Fibroblast of gingiva (primary cell): ENCODE measurements at regions not wholly inside any gene's neighbourhood (a gene's known extent, or its start where the extent isn't known, plus 50 kb on each side); places are given as distances from the start of the nearest gene placed in this dataset.
A peak's percentile ranks its signal among the peaks of the same experiment; 100 is the strongest.

Experiments
- DNase-seq: peaks from one replicate; pipeline ENCODE4 v3.0.0-alpha.2; 2011; ENCODE audit warnings: low read depth

DNA sequence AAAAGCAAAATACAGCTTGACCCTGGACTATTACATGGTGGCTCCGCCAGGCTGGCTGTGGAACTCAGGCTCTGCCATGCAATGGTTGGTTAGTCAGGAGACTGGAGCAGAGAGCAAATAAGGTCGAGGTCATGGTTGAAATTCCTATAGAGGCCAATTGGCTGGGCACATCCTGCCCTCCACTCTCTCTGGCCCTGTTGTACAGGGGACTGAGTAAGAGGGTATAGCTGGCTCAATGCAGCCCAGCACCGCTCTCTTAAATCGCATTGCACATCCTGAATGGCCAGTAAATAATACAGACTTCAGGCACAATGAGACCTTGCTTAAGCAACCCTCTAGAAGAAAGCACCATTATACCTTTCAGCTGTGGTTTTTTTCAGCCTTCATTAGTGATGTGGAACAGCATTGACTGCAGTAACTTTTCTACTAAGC is 59.3 kb upstream of the PPP2R5A start:
- DNase-seq, result no peak

DNA sequence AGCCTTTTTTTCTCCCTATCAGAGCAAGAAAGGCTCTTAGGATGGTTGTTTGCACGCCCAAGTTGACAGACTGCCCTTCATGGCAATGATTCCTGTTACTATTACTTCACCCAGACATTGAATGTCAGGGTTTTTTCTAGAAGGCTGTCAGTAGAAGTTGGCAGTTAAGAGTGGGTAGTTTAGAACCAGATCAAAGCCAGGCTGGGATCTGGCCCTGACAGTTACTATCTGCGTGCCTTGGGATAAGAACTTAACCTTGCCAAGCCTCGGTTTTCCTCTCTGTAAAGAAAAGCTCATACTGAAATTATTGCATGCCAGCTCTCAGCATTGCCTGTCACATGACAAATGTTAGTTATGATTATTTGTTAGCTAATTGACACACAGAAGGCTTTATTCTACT is 58.7 kb upstream of the PPP2R5A start:
- DNase-seq, result no peak

DNA sequence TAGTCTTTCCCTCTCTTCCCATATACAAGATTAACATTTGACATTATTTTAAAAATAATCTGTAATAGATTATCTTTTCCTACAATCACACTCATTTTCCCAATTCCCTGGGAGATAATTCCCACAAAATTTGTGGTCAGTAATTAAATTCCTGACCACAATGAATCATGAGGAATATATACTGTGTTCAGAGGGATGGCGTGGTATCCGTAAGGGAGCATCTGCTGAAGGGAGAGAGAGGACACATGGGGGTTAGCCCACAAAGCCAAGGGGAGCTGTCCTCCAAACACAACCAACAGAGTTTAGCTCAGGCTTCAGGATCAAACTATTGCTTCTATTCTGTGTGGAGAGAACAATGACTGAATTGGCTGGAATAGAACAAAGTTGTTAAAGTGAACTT is 57.1 kb upstream of the PPP2R5A start:
- DNase-seq, result no peak

DNA sequence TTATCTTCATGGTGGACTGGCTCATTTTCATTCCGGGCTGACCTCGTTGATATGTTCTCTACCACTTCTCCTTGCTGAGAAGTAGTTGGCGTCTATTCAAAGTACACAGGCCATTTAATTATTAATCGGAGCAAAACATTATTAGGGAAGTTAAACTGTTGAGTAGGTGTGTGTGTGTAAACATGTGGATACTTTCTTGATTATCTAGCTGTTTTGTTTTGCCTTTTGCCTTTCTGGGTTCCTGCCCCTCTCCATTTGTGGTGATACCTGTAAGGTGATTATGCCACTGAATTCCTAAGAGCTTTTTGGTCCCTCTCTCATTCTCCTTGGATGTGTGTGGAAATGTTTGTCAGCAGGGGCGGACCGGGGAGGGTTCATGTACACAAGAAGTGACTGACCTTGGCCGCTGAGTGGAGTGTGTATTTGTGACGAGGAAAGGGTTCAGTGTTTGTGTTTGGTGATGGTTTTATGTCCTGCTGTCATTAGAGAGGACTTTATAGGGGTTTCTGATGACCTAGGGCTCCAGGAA is 56.6 kb upstream of the PPP2R5A start:
- DNase-seq, result no peak

DNA sequence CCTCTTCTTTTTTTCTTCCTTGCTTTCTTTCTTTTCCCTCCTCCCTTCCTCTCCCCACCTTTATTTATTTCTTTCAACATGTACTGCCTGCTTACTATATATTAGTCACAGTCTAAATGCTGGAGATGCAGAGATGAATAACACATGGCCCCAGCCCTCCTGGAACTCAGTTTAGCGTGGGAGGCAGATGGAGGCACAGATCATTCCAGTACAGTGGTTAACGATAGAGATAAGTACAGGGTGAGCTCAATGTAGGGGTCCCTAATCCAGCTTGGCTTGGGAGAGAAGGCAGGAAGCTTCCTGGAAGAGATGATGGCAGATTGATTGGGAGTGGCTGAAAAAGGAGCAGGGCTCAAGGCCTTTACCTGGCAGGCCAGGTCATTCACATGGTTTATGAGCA is 55.6 kb upstream of the PPP2R5A start:
- no peak for DNase-seq

DNA sequence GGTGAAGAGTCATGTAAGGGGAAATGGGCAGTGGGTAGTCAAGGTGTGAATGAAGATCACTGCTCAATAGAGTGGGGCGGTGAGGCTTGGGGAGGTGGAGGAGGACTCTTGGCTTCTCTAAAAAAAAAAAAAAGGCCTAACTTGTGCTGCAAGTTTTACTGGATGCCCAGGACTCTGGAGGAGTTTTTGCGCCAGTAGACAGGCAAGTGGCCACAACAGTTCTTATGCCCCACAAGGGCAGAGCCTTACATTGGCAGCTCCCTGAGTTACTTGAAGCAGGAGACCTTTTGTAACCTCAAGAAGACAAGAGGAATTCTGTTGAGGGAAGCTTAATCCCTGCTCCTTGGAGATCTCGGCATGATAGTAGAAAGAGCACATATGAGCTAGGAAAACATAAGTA is 54.9 kb upstream of the PPP2R5A start:
- DNase-seq, result no peak

DNA sequence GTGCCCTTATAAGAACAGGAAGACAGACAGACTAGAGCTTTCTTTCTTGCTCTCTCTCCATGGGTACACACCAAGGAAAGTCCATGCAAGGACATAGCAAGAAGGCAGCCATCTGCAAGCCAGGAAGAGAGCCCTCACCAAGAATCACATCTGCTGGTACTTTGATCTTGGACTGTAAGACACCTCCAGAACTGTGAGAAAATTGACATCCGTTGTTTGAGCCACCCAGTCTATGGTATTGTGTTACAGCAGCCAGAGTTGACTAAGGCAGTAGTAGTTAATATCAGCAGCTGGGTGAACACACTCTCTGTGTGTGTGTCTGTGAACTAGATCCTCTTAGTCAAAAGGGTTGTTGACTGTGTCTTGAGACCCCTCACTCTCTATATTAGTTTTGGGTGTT is 53.8 kb upstream of the PPP2R5A start:
- no peak for DNase-seq

DNA sequence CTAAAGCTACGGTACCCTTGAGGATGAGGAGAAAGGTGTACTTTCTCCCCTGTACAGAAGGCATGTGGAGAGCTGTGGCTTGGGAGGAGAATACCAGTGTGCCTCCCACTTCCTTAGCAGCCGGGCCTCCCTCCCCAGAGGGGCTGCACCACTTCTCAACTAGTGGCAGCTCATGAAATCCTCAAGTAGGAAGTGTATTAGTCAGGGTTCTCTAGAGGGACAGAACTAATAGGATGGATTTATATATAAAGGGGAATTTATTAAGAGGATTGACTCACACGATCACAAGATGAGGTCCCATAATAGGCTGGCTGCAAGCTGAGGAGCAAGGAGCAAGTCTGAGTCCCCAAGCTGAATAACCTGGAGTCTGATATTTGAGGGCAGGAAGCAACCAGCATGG is 53.1 kb upstream of the PPP2R5A start:
- no peak for DNase-seq

DNA sequence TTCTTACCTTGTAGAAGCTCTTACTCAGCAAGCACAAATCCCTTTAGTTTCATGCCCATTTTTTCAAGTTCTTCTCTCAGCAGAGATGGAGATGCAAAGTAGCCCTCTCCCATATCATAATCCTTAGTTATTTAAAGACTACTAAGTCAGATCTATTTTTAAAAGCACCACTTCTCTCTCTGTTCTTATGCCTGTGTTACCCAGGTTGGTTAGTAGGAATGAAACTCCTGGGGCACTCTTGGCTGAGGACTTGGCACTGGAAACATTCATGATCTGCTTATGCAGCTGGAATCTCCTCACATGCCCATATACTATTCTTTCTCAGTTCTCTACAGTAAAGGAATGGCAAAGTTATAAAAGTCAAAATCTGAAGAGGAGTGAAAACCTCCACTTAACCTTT is 51.9 kb upstream of the PPP2R5A start:
- no peak for DNase-seq

DNA sequence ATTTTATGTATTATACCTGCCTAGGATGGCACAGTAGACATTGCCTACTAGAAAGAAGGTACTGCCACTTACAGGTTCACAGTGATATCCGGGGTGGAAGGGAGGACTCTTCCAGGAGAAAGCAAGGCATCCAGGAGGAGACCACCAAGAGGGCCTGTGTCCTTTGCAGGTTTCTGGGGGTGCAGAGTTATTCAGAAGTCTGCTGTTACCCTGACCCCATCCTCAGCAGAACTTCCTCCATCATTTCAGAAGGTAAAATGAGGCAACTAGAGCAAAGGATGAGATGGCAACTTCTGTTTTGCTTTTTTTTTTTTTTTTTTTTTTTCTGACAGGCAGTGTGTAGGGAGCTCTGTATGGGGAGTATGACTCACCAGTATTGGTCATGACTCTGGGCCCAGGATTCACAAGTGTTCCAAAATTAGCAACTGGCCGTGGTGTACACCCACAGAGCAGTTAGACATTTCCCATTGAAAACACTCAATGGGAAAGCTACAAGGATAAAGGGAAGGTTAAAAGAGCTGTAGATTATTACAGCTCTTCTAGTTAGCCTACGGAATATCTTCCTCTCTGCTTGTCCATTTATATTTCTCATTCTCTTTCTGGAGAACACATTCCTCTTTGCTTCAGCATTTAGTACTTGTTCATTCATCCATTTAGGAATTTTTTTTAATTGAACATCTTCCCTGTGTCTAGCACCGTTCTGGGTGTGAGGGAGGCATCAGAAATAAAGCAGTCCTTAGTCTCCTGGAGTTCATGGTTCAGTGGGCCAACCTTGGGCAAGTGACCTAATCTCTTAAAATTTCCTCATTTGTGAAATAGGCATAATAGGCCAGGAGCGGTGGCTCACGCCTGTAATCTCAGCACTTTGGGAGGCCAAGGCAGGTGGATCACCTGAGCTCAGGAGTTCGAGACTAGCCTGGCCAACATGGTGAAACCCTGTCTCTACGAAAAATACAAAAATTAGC is 50.5 kb upstream of the PPP2R5A start:
- DNase-seq, result peak; percentile 91
